ENCODE measurements at regions not wholly inside any gene's neighbourhood (a gene's known extent, or its start where the extent isn't known, plus 50 kb on each side); places are given as distances from the start of the nearest gene placed in this dataset.

GRCh38 chr4:128633067-128633466 is 176.4 kb upstream of the JADE1 start:
- no peaks in the 10 kb centered on the region for H3K27me3 ChIP-seq (replicated peaks in 1 of 4; ENCODE audit: control extremely low read depth in 1 of 4, control insufficient read depth in 3 of 4, insufficient read depth in 4 of 4, low read length in 3 of 4)

GRCh38 chr4:128630871-128631270 is 178.6 kb upstream of the JADE1 start:
- no peaks in the 10 kb centered on the region for H3K79me2 ChIP-seq (ENCODE audit: control insufficient read depth, insufficient read depth, low read length)
- H3K27me3 Mint-ChIP-seq: peaks cover 7% of the 10 kb centered on the region
- H3K27me3 ChIP-seq (replicated peaks in 1 of 4; ENCODE audit: control extremely low read depth in 1 of 4, control insufficient read depth in 3 of 4, insufficient read depth in 4 of 4, low read length in 3 of 4): no peaks in the 10 kb centered on the region
- DNase-seq (no peak), ATAC-seq (ENCODE audit: low read depth) (no peak)
- H3K4me3 ChIP-seq (ENCODE audit: control extremely low read depth in 1 of 5, extremely low read depth in 1 of 5, insufficient read depth in 1 of 5, low read depth in 2 of 5, low read length in 4 of 5): no peak overlapping the region
- intact Hi-C loops (cut with micrococcal nuclease): no loop called here
- no peak for TF ChIP-seq EZH2 (IDR thresholded peaks at IDR 0.05; ENCODE audit: borderline replicate concordance, insufficient read depth, low read depth, low read length, poor library complexity, severe bottlenecking)
- TF ChIP-seq CTCF (IDR thresholded peaks at IDR 0.05): no peak
- no peak overlapping the region for H2AFZ ChIP-seq (ENCODE audit: insufficient read depth, low read depth, low read length, poor library complexity, severe bottlenecking)
- H3K9me3 Mint-ChIP-seq (ENCODE audit: insufficient read depth): no peaks in the 10 kb centered on the region
- H3K4me1 ChIP-seq (ENCODE audit: control insufficient read depth in 2 of 2, insufficient read depth in 2 of 2, low read length in 2 of 2): no peaks in the 10 kb centered on the region
- POLR2A ChIA-PET: no interaction called here
- no peak overlapping the region for H3K4me3 Mint-ChIP-seq
- H3K36me3 ChIP-seq (replicated peaks in 1 of 2; ENCODE audit: control extremely low read depth in 1 of 2, control insufficient read depth in 1 of 2, extremely low read depth in 1 of 2, insufficient read depth in 2 of 2, low read length in 1 of 2): no peaks in the 10 kb centered on the region
- CTCF ChIA-PET: no interaction called here
- H3K4me2 ChIP-seq (replicated peaks; ENCODE audit: low read depth, low read length, poor library complexity, severe bottlenecking): no peak overlapping the region
- H3K4me1 Mint-ChIP-seq: peaks cover 2% of the 10 kb centered on the region
- 60% methylated on average over 1 of the region's 5 CpGs for WGBS (ENCODE audit: insufficient coverage)
- H3K27ac Mint-ChIP-seq: no peak overlapping the region
- H3K9ac ChIP-seq (ENCODE audit: low read length): no peak overlapping the region
- H4K20me1 ChIP-seq (ENCODE audit: control insufficient read depth, insufficient read depth, low read length, poor library complexity, severe bottlenecking): no peaks in the 10 kb centered on the region
- H3K27ac ChIP-seq (ENCODE audit: low read length in 2 of 2): no peak overlapping the region
- H3K9me3 ChIP-seq (ENCODE audit: control extremely low read depth in 1 of 3, control insufficient read depth in 2 of 3, insufficient read depth in 1 of 3, low read length in 2 of 3): no peaks in the 10 kb centered on the region

More at GRCh38 chr4:128633067-128633466, 176.4 kb upstream of the JADE1 start:
- H3K36me3 ChIP-seq (replicated peaks in 1 of 2; ENCODE audit: control extremely low read depth in 1 of 2, control insufficient read depth in 1 of 2, extremely low read depth in 1 of 2, insufficient read depth in 2 of 2, low read length in 1 of 2): no peaks in the 10 kb centered on the region
- no peak overlapping the region for H3K4me3 ChIP-seq (ENCODE audit: control extremely low read depth in 1 of 5, extremely low read depth in 1 of 5, insufficient read depth in 1 of 5, low read depth in 2 of 5, low read length in 4 of 5)
- no peak overlapping the region for H3K4me3 Mint-ChIP-seq
- no peak overlapping the region for H3K9ac ChIP-seq (ENCODE audit: low read length)
- H3K9me3 Mint-ChIP-seq (ENCODE audit: insufficient read depth): no peaks in the 10 kb centered on the region
- ATAC-seq (ENCODE audit: low read depth) (no peak), DNase-seq (no peak)
- H3K4me2 ChIP-seq (replicated peaks; ENCODE audit: low read depth, low read length, poor library complexity, severe bottlenecking): no peak overlapping the region
- H2AFZ ChIP-seq (ENCODE audit: insufficient read depth, low read depth, low read length, poor library complexity, severe bottlenecking): no peak overlapping the region
- intact Hi-C loops (cut with micrococcal nuclease): no loop called here
- no peaks in the 10 kb centered on the region for H3K79me2 ChIP-seq (ENCODE audit: control insufficient read depth, insufficient read depth, low read length)
- H4K20me1 ChIP-seq (ENCODE audit: control insufficient read depth, insufficient read depth, low read length, poor library complexity, severe bottlenecking): no peaks in the 10 kb centered on the region
- POLR2A ChIA-PET: no interaction called here
- H3K27ac Mint-ChIP-seq: no peak overlapping the region
- no peaks in the 10 kb centered on the region for H3K9me3 ChIP-seq (ENCODE audit: control extremely low read depth in 1 of 3, control insufficient read depth in 2 of 3, insufficient read depth in 1 of 3, low read length in 2 of 3)
- no peak overlapping the region for H3K27ac ChIP-seq (ENCODE audit: low read length in 2 of 2)
- no peaks in the 10 kb centered on the region for H3K4me1 ChIP-seq (ENCODE audit: control insufficient read depth in 2 of 2, insufficient read depth in 2 of 2, low read length in 2 of 2)
- no peak for TF ChIP-seq EZH2 (IDR thresholded peaks at IDR 0.05; ENCODE audit: borderline replicate concordance, insufficient read depth, low read depth, low read length, poor library complexity, severe bottlenecking)
- TF ChIP-seq CTCF (IDR thresholded peaks at IDR 0.05): no peak
- peaks cover 7% of the 10 kb centered on the region for H3K27me3 Mint-ChIP-seq
- CTCF ChIA-PET: interaction anchor here (1.1 kb wide), 1 partner anchor 58 kb away, joined by 4 read pairs; no protein-coding TSS in a partner anchor
- peaks cover 2% of the 10 kb centered on the region for H3K4me1 Mint-ChIP-seq
- WGBS (ENCODE audit: insufficient coverage): 60% methylated on average over 1 of the region's 1 CpG
